ENCODE measurements at regions not wholly inside any gene's neighbourhood (a gene's known extent, or its start where the extent isn't known, plus 50 kb on each side); places are given as distances from the start of the nearest gene placed in this dataset.

- H3K9me3 ChIP-seq: no peaks in the 10 kb centered on the region
- no peaks in the 10 kb centered on the region for H3K4me1 ChIP-seq
- H3K27ac ChIP-seq: no peak overlapping the region
- no peaks in the 10 kb centered on the region for H3K27me3 ChIP-seq
- H3K4me3 ChIP-seq: no peak overlapping the region
- H3K36me3 ChIP-seq: no peaks in the 10 kb centered on the region
- TF ChIP-seq CTCF (IDR thresholded peaks at IDR 0.05): no peak
- DNase-seq (ENCODE audit: low spot score): no peak
Observed at GRCh38 chr13:23018143-23018542, 162.6 kb upstream of the SGCG start.

DNA sequence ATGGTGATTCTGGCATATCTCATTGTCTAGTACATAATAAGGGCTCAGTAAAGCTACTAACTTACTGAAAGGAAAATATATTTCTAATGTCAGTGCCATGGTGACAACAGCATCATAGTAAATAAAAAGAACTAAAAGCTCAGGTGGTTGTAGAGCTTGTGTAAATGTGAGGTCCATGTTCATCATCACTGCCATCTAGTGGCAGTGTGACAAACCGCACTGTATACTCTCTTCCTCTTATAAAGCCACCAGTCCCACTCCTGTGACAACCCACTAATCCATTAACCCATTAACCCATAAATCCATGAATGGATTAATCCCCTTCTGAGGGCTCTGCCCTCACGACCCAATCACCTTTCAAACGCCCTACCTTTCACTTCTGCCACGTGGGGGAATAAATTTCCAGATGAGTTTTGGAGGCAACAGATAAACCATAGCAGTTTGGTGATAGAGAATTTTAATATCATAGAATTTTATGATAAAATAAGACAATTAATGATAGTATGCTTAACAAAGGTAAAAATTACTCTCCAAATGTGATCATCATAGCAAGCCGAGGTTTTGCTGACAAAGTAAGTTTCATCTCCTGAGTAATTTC is 160.4 kb upstream of the SGCG start:
- H3K27me3 ChIP-seq: no peaks in the 10 kb centered on the region
- no peaks in the 10 kb centered on the region for H3K36me3 ChIP-seq
- H3K4me1 ChIP-seq: no peaks in the 10 kb centered on the region
- peak; percentile 73 to 85 for TF ChIP-seq CTCF (IDR thresholded peaks at IDR 0.05)
- peak; percentile 70 for DNase-seq (ENCODE audit: low spot score)
- no peaks in the 10 kb centered on the region for H3K9me3 ChIP-seq
- H3K4me3 ChIP-seq: no peak overlapping the region
- H3K27ac ChIP-seq: no peak overlapping the region

GRCh38 chr13:23021906-23022305 is 158.9 kb upstream of the SGCG start:
- no peaks in the 10 kb centered on the region for H3K36me3 ChIP-seq
- H3K27ac ChIP-seq: no peak overlapping the region
- no peak overlapping the region for H3K4me3 ChIP-seq
- H3K27me3 ChIP-seq: no peaks in the 10 kb centered on the region
- no peaks in the 10 kb centered on the region for H3K9me3 ChIP-seq
- no peak for DNase-seq (ENCODE audit: low spot score)
- no peaks in the 10 kb centered on the region for H3K4me1 ChIP-seq
- TF ChIP-seq CTCF (IDR thresholded peaks at IDR 0.05): no peak

DNA sequence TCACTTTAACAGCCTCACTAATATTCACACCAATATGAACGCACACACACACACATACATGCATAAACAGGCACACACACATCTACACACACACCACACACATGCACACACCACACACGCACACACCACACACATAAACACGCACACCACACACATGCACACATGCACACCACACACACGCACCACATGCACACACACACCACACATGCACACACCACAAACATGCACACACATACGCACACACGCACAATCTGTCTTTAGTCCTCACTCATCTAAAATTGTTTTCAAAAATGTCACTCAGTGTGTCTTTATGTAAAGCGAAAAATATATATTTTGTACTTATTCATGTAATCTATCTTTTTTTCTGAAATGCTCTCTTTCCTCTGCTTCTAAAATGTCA is 158.1 kb upstream of the SGCG start:
- no peaks in the 10 kb centered on the region for H3K36me3 ChIP-seq
- DNase-seq (ENCODE audit: low spot score): no peak
- TF ChIP-seq CTCF (IDR thresholded peaks at IDR 0.05): no peak
- H3K4me3 ChIP-seq: no peak overlapping the region
- H3K9me3 ChIP-seq: no peaks in the 10 kb centered on the region
- H3K27me3 ChIP-seq: no peaks in the 10 kb centered on the region
- no peak overlapping the region for H3K27ac ChIP-seq
- no peaks in the 10 kb centered on the region for H3K4me1 ChIP-seq

GRCh38 chr13:23025864-23026608 is 154.7 kb upstream of the SGCG start:
- no peak for DNase-seq (ENCODE audit: low spot score)
- Histone ChIP-seq H3K9me3 (no peaks in the 10 kb centered on the region), H3K36me3 (no peaks in the 10 kb centered on the region), H3K27ac (no peak overlapping the region), H3K27me3 (no peaks in the 10 kb centered on the region), H3K4me1 (no peaks in the 10 kb centered on the region), H3K4me3 (no peak overlapping the region)
- no peak for TF ChIP-seq CTCF (IDR thresholded peaks at IDR 0.05)

Data from right atrium auricular region (tissue), 2 donors.